HG03159 (cell line): ENCODE measurements at regions not wholly inside any gene's neighbourhood (a gene's known extent, or its start where the extent isn't known, plus 50 kb on each side); places are given as distances from the start of the nearest gene placed in this dataset.
"Not testable (repeated sequence)": the region's sequence is repeated elsewhere in the genome, so short reads cannot be mapped to it uniquely, and the experiment has no call there.

Experiments used
- ATAC-seq: cut with Tn5 transposase; IDR thresholded peaks from one replicate; pipeline ENCODE4 v1.9.1; 2021; ENCODE audit warnings: mild to moderate bottlenecking, moderate library complexity; ENCODE audit not compliant: unreplicated experiment

DNA sequence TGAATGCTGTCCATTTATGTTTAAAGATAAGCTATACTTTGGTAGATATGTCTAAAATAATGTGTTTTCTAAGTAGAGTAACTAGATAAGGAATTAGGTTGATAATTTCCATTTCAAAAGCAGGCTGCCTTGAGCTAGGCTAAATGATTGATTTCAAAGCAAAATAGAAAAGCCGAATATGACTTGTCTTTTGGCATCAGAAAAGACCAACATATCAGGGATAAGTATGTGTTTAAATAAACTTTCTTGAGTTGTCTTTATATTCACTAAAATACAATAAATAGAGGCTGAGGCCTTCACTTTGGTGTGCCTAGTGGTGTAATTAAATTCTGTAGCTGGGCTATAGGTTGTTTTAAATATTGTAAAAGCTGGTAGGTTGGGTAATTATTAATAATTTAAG, 569.0 kb downstream of the TAF11L14 start:
- no peak for ATAC-seq

DNA sequence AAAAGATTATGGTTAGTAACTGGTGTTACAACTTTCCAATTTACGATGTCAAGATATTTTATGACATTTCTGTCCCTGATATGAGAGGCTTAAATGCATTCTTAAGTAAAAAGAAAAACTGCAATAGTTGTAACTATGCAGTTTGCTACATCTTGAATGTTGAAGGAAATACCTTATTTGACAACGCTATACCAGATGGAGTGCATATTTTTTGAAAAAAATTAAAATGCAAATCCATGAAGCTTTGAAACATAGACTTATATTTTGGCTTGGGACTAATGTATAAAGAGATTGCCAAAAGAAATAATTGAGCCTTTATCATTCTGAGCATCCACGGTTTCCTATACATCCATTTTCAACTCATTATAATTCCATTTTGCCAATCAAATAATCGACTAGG, 579.4 kb downstream of the TAF11L14 start:
- no peak for ATAC-seq

DNA sequence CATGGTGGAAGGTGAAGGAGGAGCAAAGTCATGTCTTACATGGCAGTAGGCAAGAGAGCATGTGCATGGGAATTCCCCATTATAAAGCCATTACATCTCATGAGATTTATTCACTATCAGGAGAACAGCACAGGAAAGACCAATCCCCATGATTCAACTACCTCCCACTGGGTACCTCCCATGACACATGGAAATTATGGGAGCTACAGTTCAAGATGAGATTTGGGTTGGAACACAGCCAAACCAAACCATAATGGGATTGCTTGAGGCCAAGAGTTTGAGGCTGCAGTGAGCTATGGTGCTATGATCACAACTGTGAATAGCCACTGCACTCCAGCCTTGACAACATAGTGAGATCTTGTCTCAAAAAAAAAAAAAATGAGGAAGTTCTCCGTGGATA, 581.8 kb downstream of the TAF11L14 start:
- ATAC-seq: no peak

DNA sequence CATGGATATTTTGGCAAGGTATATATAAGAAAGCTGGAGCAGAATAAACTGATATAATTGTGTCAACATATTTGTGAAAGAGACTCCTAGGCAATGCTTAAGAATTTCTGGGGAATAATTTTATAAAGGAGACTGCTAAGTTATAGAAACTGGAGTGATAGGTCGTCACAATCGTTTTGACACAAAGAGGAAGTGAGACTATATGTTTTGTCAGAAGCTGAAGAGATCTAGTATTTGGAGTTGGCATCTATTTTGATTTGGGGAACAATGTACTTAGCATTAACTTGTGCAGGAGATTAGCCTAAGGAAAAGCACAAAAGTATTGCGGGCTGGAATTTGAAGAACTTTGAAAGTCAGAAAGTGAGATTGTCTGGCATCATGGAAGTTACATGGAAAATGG, 582.5 kb downstream of the TAF11L14 start:
- no peak for ATAC-seq

DNA sequence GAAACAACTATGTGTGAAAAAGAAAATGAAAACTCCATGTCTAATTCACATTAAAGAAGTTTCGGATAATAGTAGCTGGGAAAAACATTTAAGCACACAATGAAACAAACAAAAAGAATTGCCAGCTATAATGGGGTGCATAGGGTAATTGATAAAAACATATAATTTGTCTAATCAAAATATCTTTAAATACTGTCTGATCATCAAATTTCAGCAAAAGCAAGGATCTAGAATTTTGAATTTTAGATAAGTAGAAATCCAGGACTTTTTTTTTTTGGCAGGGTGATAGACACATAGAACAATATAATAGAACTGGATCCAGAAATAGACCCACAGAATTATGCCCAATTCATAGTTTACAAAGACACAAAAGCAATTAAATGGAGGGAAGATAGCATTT, 585.0 kb downstream of the TAF11L14 start:
- ATAC-seq: no peak

DNA sequence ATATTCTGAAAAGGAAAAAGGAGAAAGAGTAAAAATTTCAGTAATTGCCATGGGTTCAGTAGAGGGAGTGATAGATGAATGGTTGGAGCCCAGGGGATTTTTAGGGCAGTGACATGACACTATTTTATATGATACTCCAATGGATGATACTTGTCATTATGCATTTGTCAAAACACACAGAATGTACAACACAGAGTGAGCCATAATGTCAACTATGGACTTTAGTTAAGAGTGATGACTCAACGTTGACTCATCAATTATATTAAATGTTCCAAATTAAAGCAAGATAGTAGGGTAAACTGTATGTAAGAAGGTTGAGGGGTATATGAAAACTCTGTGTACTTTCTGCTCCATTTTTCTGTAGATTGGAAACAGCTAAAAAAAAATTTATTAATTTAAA, 586.4 kb downstream of the TAF11L14 start:
- ATAC-seq: no peak

DNA sequence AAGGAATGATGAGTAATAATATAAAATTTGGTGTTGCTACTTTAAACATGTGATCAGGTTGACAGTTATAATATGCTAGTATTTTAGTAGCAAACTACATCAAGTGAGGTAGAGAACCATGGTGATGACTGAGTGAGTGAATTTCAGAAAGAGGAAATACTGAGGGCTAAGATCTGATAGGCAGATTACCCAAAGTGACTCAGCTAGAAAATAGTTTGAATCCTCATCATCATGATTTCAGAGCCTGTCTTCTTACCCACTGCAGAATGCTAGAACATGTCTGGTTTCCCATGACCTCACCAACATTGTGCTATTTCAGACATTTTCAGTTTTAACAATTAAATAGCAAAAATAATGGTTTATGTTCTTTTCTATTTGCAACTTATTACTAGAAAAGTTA, 602.1 kb downstream of the TAF11L14 start:
- no peak for ATAC-seq

DNA sequence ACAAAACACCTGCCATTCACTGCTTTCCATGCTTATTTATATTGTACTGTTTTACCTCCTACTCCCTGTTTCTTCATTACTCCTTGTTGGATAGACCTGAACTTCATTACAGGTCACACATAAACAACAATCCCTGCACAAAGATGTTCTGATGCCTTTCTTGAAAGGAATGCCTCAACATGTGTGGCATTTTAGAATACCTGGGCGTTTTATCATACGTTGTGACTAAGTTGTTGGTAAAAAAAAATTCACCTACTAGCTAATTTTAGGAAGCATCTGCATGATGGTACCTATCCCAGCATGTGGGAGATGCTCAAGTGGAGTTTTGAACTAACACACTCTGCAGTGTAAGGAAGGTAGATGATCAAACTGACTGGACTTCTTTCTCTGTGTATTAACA, 604.1 kb downstream of the TAF11L14 start:
- no peak for ATAC-seq

DNA sequence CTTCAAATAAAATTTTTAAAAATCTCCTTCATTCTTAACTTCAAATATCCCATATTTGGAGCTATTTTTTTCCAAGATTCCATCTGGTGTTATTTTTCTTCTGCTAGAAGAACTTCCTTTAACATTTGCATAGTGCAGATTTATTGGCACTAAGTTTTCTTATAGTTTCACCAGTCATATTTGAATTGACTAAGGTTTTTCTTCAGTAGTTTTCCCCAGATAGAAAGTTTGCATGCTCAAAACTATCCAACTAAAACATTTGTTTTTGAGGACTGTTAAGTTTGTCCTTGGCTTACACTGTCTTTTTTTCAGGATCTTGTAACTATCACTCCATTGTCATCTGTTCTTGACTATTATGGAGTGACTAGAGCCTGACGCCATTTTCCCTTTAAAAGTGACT, 606.7 kb downstream of the TAF11L14 start:
- no peak for ATAC-seq

DNA sequence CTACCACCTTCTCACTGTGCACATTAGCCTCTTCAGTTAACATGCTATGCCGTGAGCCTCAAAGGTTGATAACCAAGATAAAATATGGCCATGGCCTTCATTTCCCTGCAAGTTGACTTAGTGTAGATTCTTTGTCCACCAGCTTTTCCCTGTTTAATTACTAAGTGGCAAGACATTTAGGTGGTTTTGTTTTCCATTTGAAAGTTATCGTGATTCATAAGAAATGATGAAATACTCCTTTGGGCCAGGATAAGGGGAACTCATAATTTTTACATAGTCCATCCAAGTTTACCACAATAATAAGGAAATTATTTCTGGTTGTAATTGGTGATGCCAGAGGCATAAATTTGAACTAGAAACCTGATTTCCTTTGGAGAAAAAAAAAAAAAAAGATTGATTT, 609.6 kb downstream of the TAF11L14 start:
- ATAC-seq: no peak

DNA sequence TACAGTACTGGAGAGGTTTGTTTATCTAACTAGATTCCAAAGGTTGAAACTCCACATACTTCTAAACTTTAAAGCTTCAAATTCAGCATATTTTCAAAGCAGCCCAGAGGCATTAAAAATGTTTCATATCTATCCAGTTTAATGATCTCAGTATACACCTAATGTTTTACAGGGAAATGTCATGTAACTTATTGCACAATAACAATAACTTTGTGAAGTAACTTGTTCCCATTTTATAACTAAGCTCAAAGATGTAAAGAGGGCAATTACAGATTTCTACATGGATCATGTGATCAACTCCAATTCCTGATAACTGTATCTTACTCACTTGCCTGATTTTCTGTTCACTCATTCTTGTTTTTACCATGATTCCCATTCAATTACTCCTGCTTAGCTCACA, 610.0 kb downstream of the TAF11L14 start:
- ATAC-seq: no peak

DNA sequence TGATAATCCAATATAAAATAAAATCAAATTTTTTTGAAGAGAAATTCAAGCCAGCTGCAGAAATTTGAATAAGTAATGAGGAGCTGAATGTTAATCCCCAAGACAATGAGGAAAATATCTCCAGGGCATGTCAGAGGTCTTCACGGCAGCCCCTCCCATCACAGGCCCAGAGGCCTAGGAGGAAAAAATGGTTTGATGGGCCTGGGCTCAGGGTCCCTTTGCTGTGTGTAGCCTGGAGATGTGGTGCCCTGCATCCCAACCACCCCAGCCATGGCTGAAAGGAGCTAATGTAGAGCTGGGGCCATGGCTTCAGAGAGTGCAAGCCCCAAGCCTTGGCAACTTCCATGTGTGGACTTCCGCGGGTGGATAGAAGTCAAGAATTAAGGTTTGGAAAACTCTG, 618.3 kb downstream of the TAF11L14 start:
- ATAC-seq: no peak

DNA sequence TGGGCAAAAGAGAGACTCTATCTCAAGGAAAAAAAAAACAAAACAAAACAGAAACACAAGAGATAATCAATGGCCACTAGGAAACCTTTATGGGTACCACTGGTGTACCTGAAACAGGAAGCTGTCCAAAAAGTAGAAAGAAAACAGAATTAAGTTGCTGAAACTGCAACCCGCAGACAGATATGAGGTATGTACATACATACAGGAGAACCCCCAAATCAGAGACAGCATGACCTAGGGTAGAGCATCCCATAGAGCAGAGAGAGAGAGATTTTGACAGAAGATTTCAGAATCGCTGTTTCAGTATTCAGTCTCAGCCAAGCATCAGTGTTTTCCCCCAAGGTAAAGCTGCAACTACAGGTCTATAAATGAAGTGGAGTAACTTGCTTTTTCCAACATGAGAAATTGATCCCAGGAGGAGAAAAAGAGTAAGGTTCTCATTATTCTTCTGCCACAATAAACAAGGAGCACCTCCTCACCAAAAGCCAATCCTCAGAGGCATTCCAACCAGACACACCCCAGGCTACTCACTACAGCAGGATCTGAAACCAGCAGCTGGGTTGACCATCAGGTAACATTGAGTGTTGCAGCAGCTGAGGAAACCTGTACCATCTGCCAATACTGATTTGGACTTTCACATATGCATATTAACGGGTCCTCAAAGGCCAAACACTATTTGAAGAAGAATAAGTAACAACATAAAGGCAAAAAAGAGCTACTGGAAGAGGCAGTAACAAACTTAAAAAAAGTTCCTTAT, 630.0 kb downstream of the TAF11L14 start:
- no peak for ATAC-seq

DNA sequence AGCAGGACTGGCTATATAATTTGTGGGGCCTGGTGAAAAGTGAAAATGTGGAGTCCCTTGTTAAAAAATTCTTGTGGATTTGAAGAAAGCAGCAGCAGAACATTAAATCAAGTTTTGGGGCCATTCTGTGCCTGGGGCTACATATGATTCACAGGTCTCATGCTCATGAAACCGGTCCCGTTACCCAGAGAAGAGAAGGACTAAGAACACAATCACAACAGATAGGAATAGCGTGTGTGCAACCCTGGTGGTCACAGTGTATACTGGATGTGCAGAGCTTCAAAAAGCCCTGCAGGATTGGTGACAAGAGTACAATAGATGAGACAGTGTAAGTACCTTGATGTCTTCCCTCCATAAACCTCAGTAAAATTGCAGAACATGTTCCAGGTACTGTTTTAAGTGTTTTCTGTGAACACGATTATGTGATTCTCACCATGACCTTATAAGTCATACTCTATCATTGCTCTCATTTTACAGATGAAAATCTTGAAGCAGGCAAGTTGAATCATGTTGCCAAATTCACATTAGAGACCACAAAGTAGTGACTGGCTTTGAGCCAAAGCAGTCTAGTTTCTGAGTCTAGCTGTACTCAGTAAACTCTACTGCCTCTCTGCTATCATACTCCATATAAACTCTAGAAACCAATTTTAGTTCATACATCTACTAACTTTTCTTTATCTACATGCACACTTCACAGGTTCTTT, 636.5 kb downstream of the TAF11L14 start:
- ATAC-seq: no peak

DNA sequence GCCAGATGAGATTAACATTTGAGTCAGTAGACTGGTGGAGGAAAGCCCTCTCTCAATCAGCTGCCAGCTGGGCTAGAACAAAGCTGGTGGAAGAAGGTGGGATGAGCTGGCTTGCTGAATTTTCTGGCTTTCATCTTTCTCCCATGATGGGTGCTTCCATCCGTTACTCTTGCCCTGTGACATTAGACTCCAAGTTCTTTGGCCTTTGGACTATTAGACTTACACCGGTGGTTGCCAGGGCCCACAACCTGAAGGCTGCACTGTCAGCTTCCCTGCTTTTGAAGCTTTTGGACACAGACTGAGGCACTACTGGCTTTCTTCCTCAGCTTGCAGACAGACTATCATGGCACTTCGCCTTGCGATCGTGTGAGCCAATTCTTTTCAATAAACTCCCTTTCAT, 642.7 kb downstream of the TAF11L14 start:
- no peak for ATAC-seq

DNA sequence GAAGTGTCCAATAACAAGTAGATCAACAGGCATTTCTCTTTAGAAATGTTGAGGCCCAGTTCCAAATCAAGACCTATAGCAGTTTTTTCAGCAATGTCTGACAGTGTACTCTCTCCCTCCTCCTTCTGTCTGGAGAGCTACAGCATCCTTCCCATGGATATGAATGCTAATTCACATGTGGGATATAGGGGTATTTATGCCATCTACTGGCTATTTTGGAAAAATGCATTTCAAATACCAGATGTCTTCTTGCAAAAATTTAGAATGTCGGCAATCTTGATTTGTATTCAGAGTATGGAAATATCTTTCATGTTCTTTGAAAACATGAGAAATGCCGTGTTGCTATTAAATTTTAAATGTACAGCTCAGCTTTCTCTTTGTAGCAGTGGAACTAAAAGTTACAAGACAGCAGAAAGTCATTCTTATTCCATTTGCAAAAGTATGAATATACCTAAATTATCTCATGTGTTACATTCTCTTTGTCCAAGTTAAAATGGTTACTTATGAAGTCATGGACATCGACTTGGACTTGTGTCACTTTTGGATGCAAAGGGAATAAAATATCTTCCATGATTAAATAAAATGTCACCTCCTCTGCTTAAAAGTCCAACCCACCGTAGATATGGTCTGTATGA, 647.8 kb downstream of the TAF11L14 start:
- no peak for ATAC-seq

DNA sequence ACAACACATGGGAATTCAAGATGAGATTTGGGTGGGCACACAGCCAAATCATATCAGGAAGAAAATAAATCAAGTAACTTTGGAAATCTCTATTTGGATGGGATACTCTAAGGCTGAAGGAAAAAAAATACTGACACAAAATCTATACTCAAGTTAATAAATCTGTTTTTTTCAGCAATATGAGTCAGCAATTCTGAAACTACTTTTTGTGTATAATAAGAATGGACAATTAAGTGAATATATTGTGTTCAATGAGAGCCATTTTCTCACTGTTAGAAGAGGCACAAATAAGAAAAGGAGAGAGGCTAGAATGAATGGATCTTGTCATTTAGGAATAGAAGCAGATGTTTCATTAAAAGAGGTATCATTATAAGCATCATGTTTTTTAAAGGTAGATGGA, 651.0 kb downstream of the TAF11L14 start:
- ATAC-seq: no peak

DNA sequence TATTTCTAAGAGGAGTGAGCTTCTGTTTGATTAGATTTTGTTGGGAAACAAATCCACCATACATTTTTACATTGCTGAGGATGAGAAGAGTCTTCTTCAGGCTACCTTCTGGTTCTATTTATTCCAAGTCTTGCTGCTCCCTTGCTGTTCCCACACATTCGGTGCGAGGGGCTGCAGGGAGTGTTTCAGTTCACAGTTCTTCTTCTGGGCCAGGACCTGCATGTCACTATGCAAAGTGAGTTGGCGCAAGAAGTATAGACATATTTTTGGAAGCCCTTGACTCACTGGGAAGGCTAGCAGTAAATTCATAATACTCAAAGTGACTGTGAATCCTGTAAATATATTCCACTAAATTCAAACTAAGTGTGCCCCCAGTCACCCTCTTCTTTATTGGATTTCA, 657.9 kb downstream of the TAF11L14 start:
- no peak for ATAC-seq

DNA sequence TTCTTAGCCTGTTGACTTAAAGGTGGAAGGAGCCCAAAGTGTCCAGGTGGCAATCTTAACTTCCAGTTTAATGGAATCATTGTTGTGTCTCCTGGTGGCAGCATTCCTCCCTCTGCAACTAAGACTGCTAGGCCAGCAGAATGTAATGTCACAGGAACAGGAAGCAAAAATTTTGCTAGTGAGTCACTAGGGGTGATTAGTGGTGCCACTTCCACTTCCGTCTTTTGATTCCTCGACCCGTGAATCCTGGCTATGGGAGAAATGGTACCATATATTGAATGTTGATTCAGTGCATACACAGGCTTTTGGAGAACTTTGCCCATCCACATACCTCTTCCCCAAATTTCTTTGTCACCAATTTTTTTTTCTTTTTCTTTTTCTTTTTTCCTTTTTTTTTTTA, 661.4 kb downstream of the TAF11L14 start:
- not testable (repeated sequence) for ATAC-seq

DNA sequence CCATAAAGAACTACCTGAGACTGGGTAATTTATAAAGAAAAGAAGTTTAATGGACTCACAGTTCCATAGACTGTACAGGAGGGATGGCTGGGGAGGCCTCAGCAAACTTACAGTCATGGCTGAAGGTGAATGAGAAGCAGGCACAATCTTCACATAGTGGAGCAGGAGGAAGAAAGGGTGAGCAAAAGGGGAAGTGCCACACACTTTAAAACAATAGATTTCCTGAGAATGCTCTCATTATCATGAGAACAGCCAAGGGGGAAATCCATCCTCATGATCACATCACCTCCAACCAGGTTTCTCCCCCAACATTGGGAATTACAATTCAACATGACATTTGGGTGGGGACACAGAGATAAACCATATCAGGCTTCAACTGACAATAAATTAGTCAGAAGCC, 664.9 kb downstream of the TAF11L14 start:
- no peak for ATAC-seq

DNA sequence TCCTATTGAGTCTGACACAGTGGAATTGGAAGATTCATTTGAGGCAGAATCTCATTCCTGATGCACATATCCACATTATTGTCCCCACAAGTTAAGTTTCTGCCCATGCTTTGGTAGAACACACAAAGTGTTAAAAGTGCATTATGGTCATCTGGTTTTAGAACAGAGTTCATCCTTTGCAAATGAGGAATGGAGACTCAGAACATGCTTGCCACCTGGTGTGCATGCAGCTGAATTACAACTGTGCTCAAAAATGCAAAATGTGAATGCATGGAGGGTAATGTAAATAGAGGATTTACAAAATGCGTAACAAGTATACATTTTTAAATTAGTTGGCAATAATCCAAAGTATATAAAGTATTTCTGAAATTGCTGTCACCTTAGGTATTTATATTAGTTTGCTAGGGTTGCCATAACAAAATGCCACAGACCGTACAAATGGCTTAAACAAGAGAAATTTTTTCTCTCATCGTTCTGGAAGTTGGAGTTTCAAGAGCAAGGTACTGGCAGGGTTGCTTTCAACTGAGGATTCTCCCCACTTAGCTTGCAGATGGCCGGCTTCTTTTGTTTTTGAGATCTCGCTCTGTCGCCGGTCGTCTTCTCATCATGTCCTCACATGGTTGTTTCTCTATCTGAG, 671.1 kb downstream of the TAF11L14 start:
- ATAC-seq: peak; percentile 92

DNA sequence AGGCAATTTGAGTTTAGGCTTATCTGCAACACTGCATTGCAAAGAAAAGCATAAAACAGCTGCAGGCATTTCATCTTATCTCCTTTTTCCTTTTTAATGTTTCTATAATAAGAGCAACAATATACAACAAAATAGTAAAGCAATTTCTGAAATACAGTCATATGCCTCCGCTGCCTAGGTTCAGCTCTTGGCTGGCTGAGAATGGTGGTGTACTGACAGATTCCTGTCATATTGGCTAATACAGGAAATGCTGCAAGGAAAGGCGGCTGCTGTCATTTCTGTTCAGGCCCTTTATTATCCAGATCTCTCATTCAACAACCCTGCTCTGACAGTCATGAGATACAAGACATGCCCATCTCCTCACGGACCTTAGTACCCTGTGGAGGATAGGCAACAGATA, 677.0 kb downstream of the TAF11L14 start:
- no peak for ATAC-seq
